Neural crest cell (in vitro differentiated cells): ENCODE measurements at regions not wholly inside any gene's neighbourhood (a gene's known extent, or its start where the extent isn't known, plus 50 kb on each side); places are given as distances from the start of the nearest gene placed in this dataset.

Experiments
- DNase-seq: peaks from one replicate; pipeline ENCODE4 v3.0.0; 2021; ENCODE audit warnings: low read depth, mixed read lengths, low spot score
- H3K27ac Mint-ChIP-seq: one replicate; pipeline ENCODE4 v1.8.0; 2021; ENCODE audit warnings: mild to moderate bottlenecking, mixed read lengths; ENCODE audit not compliant: unreplicated experiment
- H3K27me3 Mint-ChIP-seq: 2 replicates; pipeline ENCODE4 v1.8.0; 2021; ENCODE audit warnings: low read depth, mild to moderate bottlenecking, mixed read lengths
- H3K36me3 Mint-ChIP-seq: 2 replicates; pipeline ENCODE4 v1.8.0; 2021; ENCODE audit warnings: low read depth, mild to moderate bottlenecking, mixed read lengths
- H3K4me1 Mint-ChIP-seq: 2 replicates; pipeline ENCODE4 v1.8.0; 2021; ENCODE audit warnings: mixed read lengths
- H3K4me3 Mint-ChIP-seq: one replicate; pipeline ENCODE4 v1.8.0; 2021; ENCODE audit warnings: mild to moderate bottlenecking, mixed read lengths
- H3K9me3 Mint-ChIP-seq: 2 replicates; pipeline ENCODE4 v1.8.0; 2021; ENCODE audit warnings: mixed read lengths
- TF ChIP-seq, protein P1 (sequence below): fragments of 200-600 bp; sonication (generic); conservative IDR thresholded peaks from 2 replicates; pipeline ENCODE4 v1.5.0; 2021; ENCODE audit warnings: antibody characterized with exemption, mild to moderate bottlenecking

DNA sequence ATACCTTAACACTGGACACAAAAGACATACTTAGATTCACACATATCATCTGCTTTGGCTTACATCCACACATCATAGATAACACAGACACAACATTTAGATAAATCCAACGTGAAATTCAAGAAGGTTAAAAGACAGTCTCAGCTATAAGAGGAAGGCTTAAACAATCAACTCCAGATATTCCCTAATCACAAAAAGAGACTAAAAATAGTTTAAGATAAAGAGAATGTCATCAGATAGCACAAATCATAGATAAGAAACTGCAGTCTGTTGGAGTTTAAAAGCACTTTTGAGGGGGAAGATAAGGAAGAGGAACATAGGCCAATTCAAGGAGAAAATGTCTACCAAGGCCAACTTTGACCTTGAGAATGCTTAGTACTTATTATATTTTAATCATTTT lies 504.8 kb downstream of the JRKL start:
- no peak for DNase-seq
- no peaks in the 10 kb centered on the region for H3K36me3 Mint-ChIP-seq
- H3K27me3 Mint-ChIP-seq: no peaks in the 10 kb centered on the region
- H3K4me1 Mint-ChIP-seq: peaks cover 9% of the 10 kb centered on the region
- no peaks in the 10 kb centered on the region for H3K9me3 Mint-ChIP-seq
- H3K27ac Mint-ChIP-seq: no peak overlapping the region
- H3K4me3 Mint-ChIP-seq: no peak overlapping the region
- TF ChIP-seq, protein P1, sequence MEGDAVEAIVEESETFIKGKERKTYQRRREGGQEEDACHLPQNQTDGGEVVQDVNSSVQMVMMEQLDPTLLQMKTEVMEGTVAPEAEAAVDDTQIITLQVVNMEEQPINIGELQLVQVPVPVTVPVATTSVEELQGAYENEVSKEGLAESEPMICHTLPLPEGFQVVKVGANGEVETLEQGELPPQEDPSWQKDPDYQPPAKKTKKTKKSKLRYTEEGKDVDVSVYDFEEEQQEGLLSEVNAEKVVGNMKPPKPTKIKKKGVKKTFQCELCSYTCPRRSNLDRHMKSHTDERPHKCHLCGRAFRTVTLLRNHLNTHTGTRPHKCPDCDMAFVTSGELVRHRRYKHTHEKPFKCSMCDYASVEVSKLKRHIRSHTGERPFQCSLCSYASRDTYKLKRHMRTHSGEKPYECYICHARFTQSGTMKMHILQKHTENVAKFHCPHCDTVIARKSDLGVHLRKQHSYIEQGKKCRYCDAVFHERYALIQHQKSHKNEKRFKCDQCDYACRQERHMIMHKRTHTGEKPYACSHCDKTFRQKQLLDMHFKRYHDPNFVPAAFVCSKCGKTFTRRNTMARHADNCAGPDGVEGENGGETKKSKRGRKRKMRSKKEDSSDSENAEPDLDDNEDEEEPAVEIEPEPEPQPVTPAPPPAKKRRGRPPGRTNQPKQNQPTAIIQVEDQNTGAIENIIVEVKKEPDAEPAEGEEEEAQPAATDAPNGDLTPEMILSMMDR: no peak

DNA sequence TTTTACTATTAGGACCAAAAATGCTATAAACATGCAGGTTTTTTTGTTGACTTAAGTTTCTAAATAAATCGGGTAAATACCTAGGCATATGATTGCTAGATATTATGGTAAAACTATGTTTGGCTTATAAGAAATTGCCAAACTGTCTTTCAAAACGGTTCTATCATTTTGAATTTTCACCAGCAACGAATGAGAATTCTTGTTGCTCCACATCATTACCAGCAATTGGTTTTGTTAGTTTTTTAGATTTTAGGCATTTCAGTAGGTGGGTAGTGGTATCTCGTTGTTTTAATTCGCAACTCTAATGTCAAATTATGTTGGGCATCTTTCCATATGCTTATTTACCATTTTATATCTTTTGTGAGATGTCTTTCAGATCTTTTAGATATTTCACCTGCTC lies 510.2 kb downstream of the JRKL start:
- no peak for DNase-seq
- no peak overlapping the region for H3K4me3 Mint-ChIP-seq
- H3K27me3 Mint-ChIP-seq: no peaks in the 10 kb centered on the region
- no peak overlapping the region for H3K27ac Mint-ChIP-seq
- H3K9me3 Mint-ChIP-seq: no peaks in the 10 kb centered on the region
- TF ChIP-seq, protein P1: no peak
- no peaks in the 10 kb centered on the region for H3K4me1 Mint-ChIP-seq
- no peaks in the 10 kb centered on the region for H3K36me3 Mint-ChIP-seq

GRCh38 chr11:96905143-96905542 lies 515.3 kb downstream of the JRKL start:
- Mint-ChIP-seq H3K36me3 (no peaks in the 10 kb centered on the region), H3K27ac (no peak overlapping the region), H3K9me3 (no peaks in the 10 kb centered on the region), H3K27me3 (no peaks in the 10 kb centered on the region), H3K4me3 (no peak overlapping the region), H3K4me1 (no peaks in the 10 kb centered on the region)
- no peak for DNase-seq
- TF ChIP-seq, protein P1: no peak

GRCh38 chr11:96905663-96906062 lies 515.9 kb downstream of the JRKL start:
- H3K27ac Mint-ChIP-seq: no peak overlapping the region
- H3K4me1 Mint-ChIP-seq: no peaks in the 10 kb centered on the region
- no peaks in the 10 kb centered on the region for H3K36me3 Mint-ChIP-seq
- TF ChIP-seq, protein P1: no peak
- no peaks in the 10 kb centered on the region for H3K9me3 Mint-ChIP-seq
- H3K4me3 Mint-ChIP-seq: no peak overlapping the region
- no peak for DNase-seq
- H3K27me3 Mint-ChIP-seq: no peaks in the 10 kb centered on the region

GRCh38 chr11:96906476-96906875 lies 516.7 kb downstream of the JRKL start:
- no peak for DNase-seq
- Mint-ChIP-seq H3K9me3 (no peaks in the 10 kb centered on the region), H3K4me1 (no peaks in the 10 kb centered on the region), H3K4me3 (no peak overlapping the region), H3K36me3 (no peaks in the 10 kb centered on the region), H3K27ac (no peak overlapping the region), H3K27me3 (no peaks in the 10 kb centered on the region)
- TF ChIP-seq, protein P1: no peak

DNA sequence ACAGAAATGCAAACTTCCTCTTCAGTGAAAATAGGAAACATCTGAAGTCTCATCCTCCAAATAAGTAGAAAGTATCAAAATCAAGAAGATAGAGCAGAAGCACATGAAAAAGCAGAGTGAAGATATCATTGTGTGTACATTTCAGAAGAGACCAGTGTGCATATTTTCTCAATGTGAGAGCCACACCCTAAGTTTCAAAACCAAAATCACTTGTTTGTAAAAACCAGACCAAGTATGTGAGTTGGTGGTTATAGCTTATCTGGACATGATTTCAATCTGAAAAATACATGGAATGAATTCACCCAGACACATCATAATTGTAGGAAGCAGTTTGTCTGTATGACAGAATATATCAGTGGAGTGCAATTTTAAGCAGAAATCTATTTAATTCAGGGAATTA lies 536.0 kb downstream of the JRKL start:
- Mint-ChIP-seq H3K4me1 (no peaks in the 10 kb centered on the region), H3K36me3 (no peaks in the 10 kb centered on the region), H3K27me3 (peaks cover 4% of the 10 kb centered on the region), H3K4me3 (no peak overlapping the region), H3K9me3 (no peaks in the 10 kb centered on the region), H3K27ac (no peak overlapping the region)
- TF ChIP-seq, protein P1: no peak
- no peak for DNase-seq
